ENCODE measurements at regions not wholly inside any gene's neighbourhood (a gene's known extent, or its start where the extent isn't known, plus 50 kb on each side); places are given as distances from the start of the nearest gene placed in this dataset.
"Not testable (repeated sequence)": the region's sequence is repeated elsewhere in the genome, so short reads cannot be mapped to it uniquely, and the experiment has no call there.

DNA sequence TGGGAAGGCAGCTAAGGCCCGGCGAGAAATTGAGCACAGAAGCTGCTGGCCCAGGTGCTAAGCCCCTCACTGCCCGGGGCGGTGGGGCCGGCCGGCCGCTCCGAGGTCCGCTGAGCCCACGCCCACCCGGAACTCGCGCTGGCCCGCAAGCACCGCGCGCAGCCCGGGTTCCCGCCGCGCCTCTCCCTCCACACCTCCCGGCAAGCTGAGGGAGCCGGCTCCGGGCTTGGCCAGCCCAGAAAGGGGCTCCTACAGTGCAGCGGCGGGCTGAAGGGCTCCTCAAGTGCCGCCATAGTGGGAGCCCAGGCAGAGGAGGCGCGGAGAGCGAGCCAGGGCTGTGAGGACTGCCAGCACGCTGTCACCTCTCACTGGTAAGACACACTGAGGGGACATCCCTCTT is 85.5 kb upstream of the C15orf39 start:
- TF ChIP-seq, protein P1, sequence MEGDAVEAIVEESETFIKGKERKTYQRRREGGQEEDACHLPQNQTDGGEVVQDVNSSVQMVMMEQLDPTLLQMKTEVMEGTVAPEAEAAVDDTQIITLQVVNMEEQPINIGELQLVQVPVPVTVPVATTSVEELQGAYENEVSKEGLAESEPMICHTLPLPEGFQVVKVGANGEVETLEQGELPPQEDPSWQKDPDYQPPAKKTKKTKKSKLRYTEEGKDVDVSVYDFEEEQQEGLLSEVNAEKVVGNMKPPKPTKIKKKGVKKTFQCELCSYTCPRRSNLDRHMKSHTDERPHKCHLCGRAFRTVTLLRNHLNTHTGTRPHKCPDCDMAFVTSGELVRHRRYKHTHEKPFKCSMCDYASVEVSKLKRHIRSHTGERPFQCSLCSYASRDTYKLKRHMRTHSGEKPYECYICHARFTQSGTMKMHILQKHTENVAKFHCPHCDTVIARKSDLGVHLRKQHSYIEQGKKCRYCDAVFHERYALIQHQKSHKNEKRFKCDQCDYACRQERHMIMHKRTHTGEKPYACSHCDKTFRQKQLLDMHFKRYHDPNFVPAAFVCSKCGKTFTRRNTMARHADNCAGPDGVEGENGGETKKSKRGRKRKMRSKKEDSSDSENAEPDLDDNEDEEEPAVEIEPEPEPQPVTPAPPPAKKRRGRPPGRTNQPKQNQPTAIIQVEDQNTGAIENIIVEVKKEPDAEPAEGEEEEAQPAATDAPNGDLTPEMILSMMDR (IDR thresholded peaks at IDR 0.05 in 8 of 11, conservative IDR thresholded peaks at IDR 0.05 in 3 of 11): not testable (repeated sequence)
- TF ChIP-seq POLR2A (IDR thresholded peaks at IDR 0.05): not testable (repeated sequence)

Measured in spleen (tissue), 7 donors.